GOT3 (cell line): ENCODE measurements at regions not wholly inside any gene's neighbourhood (a gene's known extent, or its start where the extent isn't known, plus 50 kb on each side); places are given as distances from the start of the nearest gene placed in this dataset.

Experiments
- DNase-seq: peaks from one replicate; lab custom pipeline; 2025; ENCODE audit warnings: mixed read lengths; lab: John Stamatoyannopoulos, UW

DNA sequence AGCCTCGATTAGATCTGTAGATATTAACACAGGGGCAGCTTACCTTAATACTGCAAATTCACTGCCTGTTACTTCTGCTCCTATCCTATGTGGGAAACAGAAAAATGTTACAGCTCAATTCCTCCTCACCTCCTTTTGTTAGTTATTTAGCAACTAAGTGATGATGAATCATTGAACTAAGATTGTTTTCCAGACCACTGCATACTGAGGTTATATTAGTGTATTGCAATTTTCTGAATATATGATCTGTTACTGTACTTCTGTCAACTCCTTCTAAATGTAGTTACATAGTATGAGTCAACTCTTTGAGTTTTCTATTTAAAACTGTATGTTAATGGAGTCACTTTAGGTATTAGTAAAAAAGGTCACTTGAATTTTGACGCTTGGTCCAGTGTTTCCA, 331.5 kb upstream of the SLCO3A1 start:
- DNase-seq: no peak

DNA sequence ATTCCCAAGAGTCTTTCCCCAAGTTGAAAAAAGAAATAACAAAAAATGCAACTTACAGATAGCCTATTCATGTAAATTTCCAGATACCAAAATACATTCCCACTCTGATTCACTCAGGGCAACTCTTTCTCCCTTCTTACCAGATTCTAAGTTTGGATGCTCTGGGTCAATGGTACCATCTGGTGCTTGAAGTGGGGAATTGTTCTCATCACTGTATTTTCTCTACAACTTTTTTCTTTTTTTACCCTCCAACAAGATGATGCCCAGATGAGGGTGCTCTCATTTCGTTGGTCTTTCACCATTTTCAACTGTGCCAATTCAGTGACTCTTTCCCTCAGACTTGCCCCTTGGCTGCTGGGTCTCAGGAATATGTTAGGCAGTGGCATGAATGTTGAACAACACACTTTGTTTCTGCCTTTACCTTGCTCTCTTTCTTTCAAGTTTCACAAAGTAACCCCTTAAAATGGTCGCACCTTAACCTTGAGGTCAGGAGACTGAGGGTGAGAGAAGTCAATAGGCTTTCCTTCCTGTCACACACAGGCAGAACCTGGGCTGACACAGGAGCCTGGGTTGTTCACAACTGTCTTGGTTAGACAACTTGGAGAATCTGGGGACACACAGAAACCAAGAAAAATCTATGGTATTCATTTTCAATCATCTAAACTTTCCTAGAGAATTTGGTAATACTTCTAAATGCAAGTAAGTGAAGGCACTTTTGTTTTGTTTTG, 330.7 kb upstream of the SLCO3A1 start:
- no peak for DNase-seq

DNA sequence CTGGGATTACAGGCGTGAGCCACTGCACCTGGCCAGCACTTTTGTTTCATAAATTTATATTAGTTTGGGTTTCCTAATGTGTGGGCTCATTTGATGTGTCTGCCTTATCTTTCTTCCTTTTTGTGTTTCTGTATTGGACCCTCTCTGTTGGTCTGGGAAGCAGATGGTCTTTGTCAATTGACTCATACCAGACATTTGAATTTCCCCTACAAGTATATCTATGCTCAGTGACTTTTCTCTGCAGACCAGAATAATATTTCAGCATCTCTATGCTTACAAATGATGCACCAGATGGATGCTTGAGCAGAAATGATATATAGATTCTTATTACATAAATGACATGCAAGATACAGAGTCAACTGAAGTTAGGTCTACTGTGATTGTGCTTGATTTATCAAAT, 329.9 kb upstream of the SLCO3A1 start:
- no peak for DNase-seq

DNA sequence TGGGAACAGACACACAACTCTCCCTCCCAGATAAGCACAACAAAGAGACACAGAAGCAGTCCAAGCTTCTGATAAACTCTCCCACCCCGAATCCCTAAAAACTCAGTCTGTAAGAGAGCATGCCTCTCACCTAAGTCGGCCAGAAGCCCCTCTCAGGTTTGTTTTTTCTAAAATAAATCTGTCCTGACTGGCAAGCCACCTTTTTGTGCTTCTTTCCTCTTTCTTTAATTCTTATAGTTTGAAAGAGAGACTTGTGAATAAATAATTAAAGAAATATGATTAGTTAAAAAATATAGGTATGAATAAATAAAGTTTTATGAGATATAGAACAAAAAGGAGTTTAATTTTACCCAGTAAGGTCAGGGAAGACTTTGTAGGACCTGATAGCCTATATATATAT, 329.0 kb upstream of the SLCO3A1 start:
- no peak for DNase-seq

DNA sequence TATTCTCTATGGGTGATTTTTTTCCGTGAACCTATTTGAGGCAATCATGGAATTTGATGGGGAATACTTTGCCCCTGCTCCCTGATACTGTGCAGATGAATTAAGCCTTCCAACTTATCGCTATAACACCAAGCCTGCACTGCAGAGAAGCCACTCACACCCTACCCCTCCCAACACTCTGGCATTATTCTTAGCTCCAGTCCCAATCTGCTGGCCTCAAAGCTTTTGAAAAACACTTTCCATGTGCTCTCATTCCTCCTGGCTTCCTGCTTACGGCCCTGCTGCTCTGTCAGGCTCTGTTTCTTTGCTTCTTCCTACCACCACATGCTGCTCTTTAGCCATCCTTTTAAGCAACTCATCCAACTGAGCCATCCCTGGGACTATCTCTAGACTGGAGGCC, 327.8 kb upstream of the SLCO3A1 start:
- DNase-seq: no peak

DNA sequence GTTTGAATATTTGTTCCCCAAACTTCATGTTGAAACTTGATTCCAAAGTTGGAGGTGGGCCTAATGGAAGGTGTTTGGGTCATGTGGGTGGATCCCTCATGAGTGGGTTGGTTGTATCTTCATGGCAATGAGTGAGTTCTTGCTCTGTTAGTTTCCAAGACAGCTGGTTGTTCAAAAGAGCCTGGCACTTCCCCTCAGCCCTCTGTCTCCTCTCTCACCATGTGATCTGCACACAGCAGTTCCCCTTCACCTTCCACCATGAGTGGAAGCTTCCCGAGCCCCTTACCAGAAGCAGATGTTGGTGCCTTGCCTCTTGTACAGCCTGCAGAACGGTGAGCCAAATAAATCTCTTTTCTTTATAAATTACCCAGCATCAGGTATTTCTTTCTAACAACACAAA, 327.1 kb upstream of the SLCO3A1 start:
- no peak for DNase-seq

DNA sequence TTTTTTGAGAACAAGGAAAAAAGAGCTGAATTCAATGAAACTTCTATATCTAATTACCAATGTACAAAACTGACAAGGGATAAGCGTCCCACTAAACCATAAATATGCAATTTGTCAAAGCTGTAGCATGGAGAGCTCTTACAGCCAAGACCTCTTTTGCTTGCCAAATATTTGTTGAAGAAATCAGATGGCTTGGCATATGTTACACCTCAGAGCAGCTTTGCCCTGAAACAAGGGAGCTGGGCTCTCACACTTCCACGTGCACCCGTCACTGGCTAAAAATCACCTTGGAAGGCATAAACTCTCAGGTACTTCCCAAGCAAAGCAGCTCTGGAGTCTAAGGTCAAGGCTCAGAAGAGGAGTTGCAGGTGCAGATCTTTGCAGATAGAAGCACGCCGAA, 324.7 kb upstream of the SLCO3A1 start:
- no peak for DNase-seq

DNA sequence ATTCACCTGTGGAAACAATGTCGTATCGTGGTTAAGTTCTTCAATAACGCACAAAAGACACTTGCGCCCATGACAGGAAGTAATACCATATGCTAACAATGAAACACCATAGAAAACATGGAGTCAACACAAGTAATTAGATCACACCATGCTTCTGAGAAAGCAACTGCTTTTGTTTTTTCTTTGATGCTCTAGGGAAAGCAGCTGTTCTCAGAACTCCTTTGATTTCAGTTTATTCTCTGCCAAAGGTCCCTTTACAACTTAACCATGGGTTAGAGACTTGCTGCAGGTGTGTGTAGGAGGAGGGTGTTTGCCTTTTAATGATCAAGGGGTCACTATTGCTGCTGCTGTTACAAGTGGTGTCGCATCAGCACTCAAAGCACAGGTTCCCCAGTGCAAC, 324.0 kb upstream of the SLCO3A1 start:
- no peak for DNase-seq

DNA sequence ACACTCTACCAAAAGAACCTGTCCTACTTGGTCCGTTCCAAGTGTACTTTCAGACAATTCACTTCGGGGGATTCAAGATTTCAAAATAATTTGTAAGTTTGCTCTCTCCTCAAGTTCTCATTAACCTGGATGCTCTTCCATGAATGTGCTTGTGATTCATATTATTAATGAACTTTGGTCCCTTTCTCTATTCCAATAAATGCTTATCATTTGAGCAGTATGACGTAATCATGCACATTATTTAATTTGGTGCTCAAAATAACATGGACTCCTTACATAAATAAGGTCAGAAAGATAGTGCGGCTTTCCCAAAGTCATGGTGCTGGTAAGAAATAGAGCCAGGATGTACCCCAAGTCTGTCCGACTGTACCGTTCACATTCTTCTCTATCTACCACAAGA, 323.2 kb upstream of the SLCO3A1 start:
- DNase-seq: no peak

DNA sequence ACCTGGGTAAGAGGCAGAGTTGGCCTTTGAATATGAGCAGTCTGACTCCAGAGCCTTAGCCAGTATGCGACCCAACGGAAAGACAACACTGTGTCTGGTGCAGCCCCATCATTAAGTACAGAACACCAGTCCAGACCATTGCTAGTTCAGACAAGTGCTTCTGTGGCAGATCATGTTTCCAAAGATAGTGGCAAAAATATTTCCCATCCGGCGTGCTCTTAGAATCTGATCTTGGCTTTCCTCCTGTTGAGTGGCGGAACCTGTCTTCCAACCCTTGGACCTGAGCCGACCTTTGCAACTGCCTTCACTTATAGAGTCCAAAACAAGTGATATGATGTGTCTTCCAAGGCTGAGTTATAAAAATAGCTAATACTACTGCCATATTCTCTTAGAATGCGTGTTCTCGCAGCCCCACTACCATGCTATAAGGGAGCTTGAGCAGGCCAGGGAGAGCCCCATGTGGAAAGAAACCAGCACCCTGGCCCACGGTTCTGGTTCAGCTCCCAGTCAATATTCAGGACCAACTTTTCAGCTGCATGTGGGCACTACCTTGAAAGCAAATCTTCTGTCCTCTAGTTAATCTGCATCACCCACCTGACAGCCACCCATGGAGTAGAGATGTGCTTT, 322.4 kb upstream of the SLCO3A1 start:
- no peak for DNase-seq

DNA sequence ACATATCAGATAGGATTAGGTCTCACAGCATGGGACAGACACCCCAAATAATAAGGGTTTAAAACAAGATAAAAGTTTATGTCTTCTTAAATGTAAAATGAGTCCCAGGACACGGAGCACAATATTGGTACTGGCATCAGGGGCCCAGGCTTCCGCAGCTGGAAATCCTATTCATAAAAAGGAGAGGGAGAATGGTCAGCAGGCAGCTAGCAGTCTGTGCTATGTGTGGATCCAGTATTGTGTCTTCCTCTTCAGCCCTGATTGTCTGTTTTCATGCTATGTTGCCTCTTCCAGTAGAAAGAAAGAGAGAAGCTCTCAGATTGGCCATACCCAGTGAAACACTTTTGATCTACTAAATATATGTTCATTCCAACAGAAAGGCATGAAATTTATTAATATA, 319.3 kb upstream of the SLCO3A1 start:
- DNase-seq: no peak

DNA sequence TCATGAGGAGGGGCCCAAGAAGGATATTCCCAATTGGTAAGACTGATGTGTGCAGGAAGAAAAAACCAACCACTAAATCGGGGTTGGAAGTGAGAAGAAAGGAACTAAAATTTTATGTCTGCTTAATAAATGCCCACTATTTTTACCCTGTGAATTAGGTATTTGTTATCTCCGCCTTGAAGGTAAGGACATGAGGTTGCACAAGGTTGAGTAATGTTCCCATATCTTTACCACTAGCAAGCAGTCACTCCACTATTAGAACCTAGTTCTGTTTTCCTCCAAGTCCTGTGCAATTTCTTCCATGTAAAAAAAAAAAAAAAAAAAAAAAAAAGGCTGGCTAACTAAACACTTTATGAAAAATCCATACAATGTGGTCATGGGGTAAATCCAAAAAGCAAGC, 318.5 kb upstream of the SLCO3A1 start:
- DNase-seq: no peak

DNA sequence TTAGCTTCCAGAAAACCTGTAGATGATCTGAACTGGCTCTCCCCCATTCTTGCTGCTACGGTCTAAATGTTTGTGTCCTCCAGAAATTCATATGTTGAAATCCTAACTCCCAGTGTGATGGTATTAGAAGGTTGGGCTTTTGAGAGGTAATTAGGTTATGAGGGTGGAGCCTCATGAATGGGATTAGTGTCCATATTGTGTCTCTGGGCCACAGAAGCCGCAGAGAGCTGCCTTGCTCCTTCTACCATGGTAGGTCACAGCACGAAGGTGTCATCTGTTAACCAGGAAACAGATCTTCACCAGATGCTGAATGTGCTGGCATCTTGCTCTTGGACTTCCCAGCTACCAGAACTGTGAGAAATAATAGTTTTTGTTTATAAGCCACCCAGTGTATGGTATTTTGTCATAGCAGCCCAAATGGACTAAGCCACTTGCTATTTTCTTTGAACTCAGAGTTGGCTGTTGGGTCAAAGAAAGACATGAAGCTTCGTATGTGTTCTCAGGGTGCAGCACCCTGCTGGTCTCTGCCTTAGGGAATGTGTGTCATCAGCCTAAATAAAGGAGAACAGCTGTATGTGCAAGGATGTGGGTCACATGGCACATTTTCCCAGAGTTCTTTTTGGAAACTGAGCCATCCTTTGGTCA, 317.5 kb upstream of the SLCO3A1 start:
- no peak for DNase-seq

DNA sequence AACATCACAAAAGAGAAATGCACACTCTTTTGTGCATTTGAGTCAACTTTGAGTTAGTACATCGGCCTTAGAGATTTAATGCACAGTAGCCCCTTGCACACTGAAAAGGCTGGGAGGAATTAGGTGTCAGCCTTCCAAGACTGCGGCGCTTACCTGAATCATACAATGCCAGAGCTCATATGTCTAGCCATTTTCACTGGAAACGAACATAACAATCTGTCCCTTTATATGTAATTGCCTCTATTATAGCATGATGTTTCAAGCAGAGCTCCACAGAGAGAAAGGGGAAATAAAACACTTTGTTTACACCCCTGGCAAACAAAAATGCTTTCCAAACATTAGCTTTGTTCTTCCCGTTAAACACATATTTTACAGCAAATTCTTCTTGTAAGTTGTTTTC, 315.7 kb upstream of the SLCO3A1 start:
- no peak for DNase-seq

DNA sequence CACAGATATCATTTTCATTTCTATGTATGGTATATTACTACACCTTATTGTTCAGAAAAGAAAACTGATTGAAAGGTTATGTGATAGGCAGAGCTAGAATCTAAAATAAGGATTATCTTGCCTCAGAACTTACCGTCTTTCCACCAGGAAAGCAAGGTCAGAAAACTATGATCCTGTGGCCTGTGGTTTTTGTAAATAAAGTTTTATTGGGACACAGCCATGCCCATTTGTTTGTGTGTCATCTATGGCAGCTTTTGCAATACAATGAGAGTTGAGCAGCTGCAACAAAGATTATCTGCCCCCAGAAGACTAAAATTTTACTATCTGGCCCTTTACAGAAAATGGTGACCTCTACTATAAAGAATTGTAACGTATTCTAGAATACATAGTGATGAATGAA, 314.7 kb upstream of the SLCO3A1 start:
- DNase-seq: no peak

DNA sequence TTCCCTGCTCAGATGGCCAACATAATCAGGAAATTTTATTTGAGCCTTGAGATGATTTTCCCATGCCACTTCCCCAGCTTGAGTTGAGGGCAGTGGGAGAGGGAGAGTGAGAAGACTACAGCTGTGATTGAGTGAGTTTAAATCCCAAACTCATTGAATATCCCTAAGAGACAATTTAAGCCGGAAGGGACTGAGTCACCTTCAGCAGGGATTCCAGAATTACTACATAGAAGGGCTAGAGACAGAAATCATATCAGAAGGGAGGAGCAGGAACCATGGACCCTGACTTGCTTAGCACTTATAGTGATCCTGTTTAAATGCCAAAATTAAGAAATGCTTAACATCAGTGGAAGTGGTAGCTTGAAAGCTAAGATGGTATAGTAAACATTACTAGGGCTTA, 312.2 kb upstream of the SLCO3A1 start:
- no peak for DNase-seq

DNA sequence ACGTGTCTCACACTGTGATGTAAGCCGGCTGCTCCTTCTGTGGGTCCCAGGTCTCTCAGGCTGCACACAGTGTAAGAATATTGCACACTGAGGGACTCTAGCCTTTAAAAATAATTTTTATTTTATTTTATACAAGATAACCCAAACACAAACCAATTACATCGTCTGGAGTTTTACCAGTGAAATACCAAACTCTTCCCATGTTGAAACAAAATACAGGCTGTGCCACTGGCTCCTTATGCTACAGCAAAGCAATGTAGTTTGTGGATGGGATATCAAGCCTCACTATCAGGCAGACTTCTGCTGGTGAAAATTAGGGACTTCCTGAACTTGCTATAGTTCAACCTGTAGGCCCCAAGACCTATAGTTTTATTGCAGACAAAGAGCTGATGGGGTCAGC, 311.3 kb upstream of the SLCO3A1 start:
- no peak for DNase-seq

DNA sequence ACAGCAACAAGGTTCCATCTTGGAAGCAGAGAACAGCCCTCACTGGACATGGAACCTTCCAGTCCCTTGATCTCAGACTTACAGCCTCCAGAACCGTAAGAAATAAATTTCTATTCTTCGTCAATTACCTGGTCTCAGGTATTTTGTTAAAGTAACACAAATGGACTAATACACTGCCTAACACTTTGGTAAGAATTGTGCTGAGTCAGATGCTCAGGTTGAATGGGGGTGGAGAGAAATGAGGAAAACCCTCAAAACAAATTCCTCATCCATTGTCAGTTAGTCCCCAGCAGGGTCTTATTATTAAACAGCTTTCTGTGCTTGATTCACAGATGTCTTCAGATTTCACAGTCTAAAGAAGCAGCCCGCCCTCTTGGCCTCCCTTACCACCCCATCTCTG, 306.2 kb upstream of the SLCO3A1 start:
- no peak for DNase-seq

DNA sequence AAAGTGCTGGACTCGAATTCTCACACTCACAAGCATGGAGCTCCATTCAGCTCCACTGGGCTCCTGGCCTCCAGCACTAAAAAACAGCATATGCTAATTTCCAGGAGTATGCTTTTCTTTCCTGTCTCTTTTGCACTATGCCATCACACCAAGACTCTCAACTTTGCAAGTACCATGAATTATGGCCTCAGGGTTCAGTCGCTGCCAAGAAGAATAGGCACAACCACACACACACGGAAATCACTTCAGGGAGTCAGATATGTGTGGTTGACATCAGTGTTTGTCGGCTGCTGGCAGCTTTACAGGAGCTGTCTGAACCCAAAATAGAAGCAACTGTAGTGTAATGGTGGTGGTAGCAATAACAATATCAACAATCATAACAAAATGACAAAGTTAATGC, 305.0 kb upstream of the SLCO3A1 start:
- no peak for DNase-seq

DNA sequence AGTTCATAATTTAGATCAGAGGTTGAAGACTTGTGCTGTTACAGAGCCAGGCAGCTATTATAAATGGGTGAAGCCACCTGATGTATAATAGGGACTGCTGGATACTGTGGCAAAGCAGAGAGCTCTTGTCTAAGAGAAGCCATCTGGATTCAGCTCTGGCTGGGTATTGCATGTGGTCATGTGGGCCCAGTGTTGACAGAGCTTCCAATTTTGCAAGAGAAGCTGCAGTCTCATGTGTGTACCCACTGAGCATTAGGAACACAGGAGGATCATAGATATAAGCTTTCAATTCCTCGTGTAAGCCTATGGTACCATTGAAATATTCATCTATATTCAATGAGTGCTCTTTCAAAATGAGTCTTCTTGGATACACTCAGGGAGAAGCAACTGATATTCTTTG, 303.9 kb upstream of the SLCO3A1 start:
- no peak for DNase-seq

DNA sequence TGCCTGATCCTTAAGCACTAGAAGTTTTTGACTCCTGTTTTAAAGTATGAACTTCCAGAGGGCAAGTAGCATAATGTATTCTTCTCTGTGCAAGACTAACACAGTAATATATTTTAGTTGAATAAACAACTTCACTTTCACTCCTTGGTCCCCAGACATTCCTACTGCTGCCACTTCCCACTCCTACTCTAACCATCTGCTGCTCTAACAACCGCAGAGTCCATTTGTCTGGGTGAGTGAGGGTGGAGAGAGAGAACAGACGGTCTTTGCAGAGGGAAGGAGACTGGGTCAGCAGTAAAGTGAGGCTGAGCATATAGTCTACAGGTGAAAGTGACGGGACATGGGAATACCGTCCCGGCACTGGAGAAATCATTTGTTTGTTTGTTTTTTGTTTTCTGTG, 301.0 kb upstream of the SLCO3A1 start:
- no peak for DNase-seq

DNA sequence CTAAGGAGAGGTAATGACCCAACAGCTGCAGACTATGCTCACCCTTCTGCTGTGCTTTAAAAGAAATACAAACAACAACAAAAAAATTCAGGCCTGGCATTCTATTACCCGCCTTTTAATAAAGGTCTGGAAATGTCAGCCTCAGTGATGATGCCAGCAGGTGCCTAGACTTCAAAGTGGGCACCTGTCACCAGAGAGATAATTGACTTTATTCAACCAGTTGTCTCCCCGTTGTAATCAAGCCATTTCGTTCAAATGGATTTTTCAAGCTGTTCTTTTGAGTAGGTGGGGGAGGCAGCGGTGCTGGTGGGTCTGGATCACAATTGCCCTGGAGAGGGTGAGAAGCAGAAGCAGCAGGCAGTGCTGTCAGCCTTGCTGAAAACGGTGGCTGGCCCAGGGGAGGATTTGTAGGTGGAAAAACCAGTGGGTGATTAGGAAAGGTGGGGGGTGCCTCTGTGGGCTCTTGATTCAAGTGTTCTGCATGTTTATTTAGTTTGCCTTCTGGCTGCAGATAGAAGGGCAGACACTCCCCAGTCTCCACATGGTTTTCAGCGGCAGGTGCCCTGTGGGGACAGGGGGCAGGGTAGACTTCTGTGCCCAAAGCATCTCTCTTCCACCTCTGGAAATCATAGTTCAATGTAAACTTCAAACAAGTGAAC, 300.2 kb upstream of the SLCO3A1 start:
- DNase-seq: no peak

DNA sequence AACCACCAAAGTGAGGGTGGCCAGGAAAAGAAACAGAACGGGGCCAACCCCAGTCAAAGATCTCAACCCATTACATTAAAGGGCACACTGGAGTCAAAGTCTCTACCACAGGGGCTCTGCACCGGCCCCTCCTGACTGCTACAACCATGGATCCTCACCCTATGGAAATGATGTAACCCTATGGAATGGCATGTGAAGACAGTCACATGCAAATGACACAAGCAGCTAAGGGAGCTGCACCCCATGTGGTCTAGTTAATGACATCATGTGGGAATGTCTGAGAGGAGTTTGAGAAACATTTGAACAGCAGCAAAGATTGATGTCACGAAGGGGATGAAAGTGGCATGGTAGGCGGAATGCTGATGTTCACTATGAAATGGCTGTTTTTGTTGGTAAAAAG, 298.2 kb upstream of the SLCO3A1 start:
- no peak for DNase-seq
